ENCODE measurements at regions not wholly inside any gene's neighbourhood (a gene's known extent, or its start where the extent isn't known, plus 50 kb on each side); places are given as distances from the start of the nearest gene placed in this dataset.
A peak's percentile ranks its signal among the peaks of the same experiment; 100 is the strongest.

GRCh38 chr3:187978433-187979011 lies 175.4 kb upstream of the LPP start:
- DNase-seq = no peak

- DNase-seq = peak; percentile 79
Observed at GRCh38 chr3:187979564-187979963, 174.4 kb upstream of the LPP start.

- DNase-seq = no peak
Observed at GRCh38 chr3:187980861-187981260, 173.1 kb upstream of the LPP start.

GRCh38 chr3:187982142-187982541 lies 171.8 kb upstream of the LPP start:
- DNase-seq = no peak

GRCh38 chr3:187983484-187984124 lies 170.4 kb upstream of the LPP start:
- DNase-seq = no peak

GRCh38 chr3:187985647-187986046 lies 168.3 kb upstream of the LPP start:
- no peak for DNase-seq

GRCh38 chr3:187986514-187986934 lies 167.4 kb upstream of the LPP start:
- peak; percentile 60 for DNase-seq

- DNase-seq = no peak
Observed at GRCh38 chr3:187987187-187987586, 166.8 kb upstream of the LPP start.

GRCh38 chr3:187987924-187988323 lies 166.0 kb upstream of the LPP start:
- peak; percentile 47 for DNase-seq

- no peak for DNase-seq
Observed at GRCh38 chr3:187989575-187990153, 164.3 kb upstream of the LPP start.

GRCh38 chr3:187992609-187993008 lies 161.3 kb upstream of the LPP start:
- no peak for DNase-seq

- peak; percentile 47 for DNase-seq
Observed at GRCh38 chr3:187994221-187995042, 159.5 kb upstream of the LPP start.

GRCh38 chr3:187995043-187995400 lies 158.9 kb upstream of the LPP start:
- no peak for DNase-seq

- no peak for DNase-seq
Observed at GRCh38 chr3:187995667-187996066, 158.3 kb upstream of the LPP start.

GRCh38 chr3:187996609-187997008 lies 157.3 kb upstream of the LPP start:
- DNase-seq = no peak

GRCh38 chr3:187997490-187997889 lies 156.5 kb upstream of the LPP start:
- DNase-seq = no peak

GRCh38 chr3:187997946-187998561 lies 155.9 kb upstream of the LPP start:
- no peak for DNase-seq

GRCh38 chr3:187998611-187999010 lies 155.3 kb upstream of the LPP start:
- no peak for DNase-seq

- DNase-seq = peak; percentile 72
Observed at GRCh38 chr3:187999821-188000220, 154.1 kb upstream of the LPP start.

GRCh38 chr3:188000361-188000861 lies 153.5 kb upstream of the LPP start:
- peak; percentile 23 for DNase-seq

GRCh38 chr3:188001093-188001492 lies 152.9 kb upstream of the LPP start:
- DNase-seq = no peak

GRCh38 chr3:188001926-188002325 lies 152.0 kb upstream of the LPP start:
- DNase-seq = no peak

GRCh38 chr3:188002626-188003138 lies 151.3 kb upstream of the LPP start:
- DNase-seq = no peak

Data from CD4-positive, alpha-beta T cell treated with Interleukin-15 for 1 hour (primary cell).